ENCODE measurements at regions not wholly inside any gene's neighbourhood (a gene's known extent, or its start where the extent isn't known, plus 50 kb on each side); places are given as distances from the start of the nearest gene placed in this dataset.

GRCh38 chr20:63118303-63119120, 97.4 kb downstream of the YTHDF1 start:
- Histone ChIP-seq H3K4me1 (ENCODE audit: control insufficient read depth in 1 of 2, insufficient read depth in 2 of 2, low read length in 2 of 2) (no peaks in the 10 kb centered on the region), H3K27me3 (ENCODE audit: control insufficient read depth in 1 of 2, insufficient read depth in 2 of 2, low read length in 1 of 2) (no peaks in the 10 kb centered on the region), H3K9me3 (ENCODE audit: control insufficient read depth, low read length) (peaks cover 2% of the 10 kb centered on the region), H3K27ac (ENCODE audit: low read depth in 1 of 2, low read length in 2 of 2) (no peak overlapping the region), H3K36me3 (ENCODE audit: control insufficient read depth in 1 of 2, insufficient read depth in 2 of 2, low read length in 1 of 2) (no peaks in the 10 kb centered on the region), H3K4me3 (ENCODE audit: low read length in 2 of 2) (no peak overlapping the region)
- intact Hi-C loops (cut with DNase I) = no loop called here
- ATAC-seq (ENCODE audit: low FRiP score) (no peak), DNase-seq (peak; percentile 8 to 44)
- 78 to 81% methylated on average over 38 of the region's 38 CpGs for WGBS, 2 donors

- ATAC-seq (ENCODE audit: low FRiP score) (no peak), DNase-seq (peak; percentile 21 to 62)
- Histone ChIP-seq H3K27me3 (ENCODE audit: control insufficient read depth in 1 of 2, insufficient read depth in 2 of 2, low read length in 1 of 2) (no peaks in the 10 kb centered on the region), H3K9me3 (ENCODE audit: control insufficient read depth, low read length) (peaks cover 1% of the 10 kb centered on the region), H3K4me1 (ENCODE audit: control insufficient read depth in 1 of 2, insufficient read depth in 2 of 2, low read length in 2 of 2) (no peaks in the 10 kb centered on the region), H3K27ac (ENCODE audit: low read depth in 1 of 2, low read length in 2 of 2) (no peak overlapping the region), H3K4me3 (ENCODE audit: low read length in 2 of 2) (no peak overlapping the region), H3K36me3 (ENCODE audit: control insufficient read depth in 1 of 2, insufficient read depth in 2 of 2, low read length in 1 of 2) (no peaks in the 10 kb centered on the region)
- intact Hi-C loops (cut with DNase I) = no loop called here
- 81 to 84% methylated on average over 25 of the region's 25 CpGs for WGBS, 2 donors
Measured at GRCh38 chr20:63117661-63118302, 98.1 kb downstream of the YTHDF1 start.

GRCh38 chr20:63117151-63117550, 98.8 kb downstream of the YTHDF1 start:
- H3K4me3 ChIP-seq (ENCODE audit: low read length in 2 of 2) = no peak overlapping the region
- 64 to 70% methylated on average over 9 of the region's 9 CpGs for WGBS, 2 donors
- no peaks in the 10 kb centered on the region for H3K27me3 ChIP-seq (ENCODE audit: control insufficient read depth in 1 of 2, insufficient read depth in 2 of 2, low read length in 1 of 2)
- no peak overlapping the region for H3K27ac ChIP-seq (ENCODE audit: low read depth in 1 of 2, low read length in 2 of 2)
- H3K36me3 ChIP-seq (ENCODE audit: control insufficient read depth in 1 of 2, insufficient read depth in 2 of 2, low read length in 1 of 2) = no peaks in the 10 kb centered on the region
- H3K4me1 ChIP-seq (ENCODE audit: control insufficient read depth in 1 of 2, insufficient read depth in 2 of 2, low read length in 2 of 2) = no peaks in the 10 kb centered on the region
- no peak for DNase-seq
- peaks cover 4% of the 10 kb centered on the region for H3K9me3 ChIP-seq (ENCODE audit: control insufficient read depth, low read length)
- intact Hi-C loops (cut with DNase I) = no loop called here
- no peak for ATAC-seq (ENCODE audit: low FRiP score)

- 18 to 22% methylated on average over 27 to 32 of the region's 32 CpGs for WGBS, 2 donors
- no peak for ATAC-seq (ENCODE audit: low FRiP score)
- intact Hi-C loops (cut with DNase I) = no loop called here
- Histone ChIP-seq H3K27me3 (ENCODE audit: control insufficient read depth in 1 of 2, insufficient read depth in 2 of 2, low read length in 1 of 2) (no peaks in the 10 kb centered on the region), H3K4me3 (ENCODE audit: low read length in 2 of 2) (no peak overlapping the region), H3K36me3 (ENCODE audit: control insufficient read depth in 1 of 2, insufficient read depth in 2 of 2, low read length in 1 of 2) (no peaks in the 10 kb centered on the region), H3K27ac (ENCODE audit: low read depth in 1 of 2, low read length in 2 of 2) (no peak overlapping the region), H3K4me1 (ENCODE audit: control insufficient read depth in 1 of 2, insufficient read depth in 2 of 2, low read length in 2 of 2) (no peaks in the 10 kb centered on the region), H3K9me3 (ENCODE audit: control insufficient read depth, low read length) (peaks cover 4% of the 10 kb centered on the region)
- DNase-seq = peak in 1 of 2 donors; percentile 67
Measured at GRCh38 chr20:63116412-63117106, 99.4 kb downstream of the YTHDF1 start.

GRCh38 chr20:63115651-63116411, 100.1 kb downstream of the YTHDF1 start:
- no peaks in the 10 kb centered on the region for H3K27me3 ChIP-seq (ENCODE audit: control insufficient read depth in 1 of 2, insufficient read depth in 2 of 2, low read length in 1 of 2)

GRCh38 chr20:63114693-63115311, 101.1 kb downstream of the YTHDF1 start:
- no peaks in the 10 kb centered on the region for H3K27me3 ChIP-seq (ENCODE audit: control insufficient read depth in 1 of 2, insufficient read depth in 2 of 2, low read length in 1 of 2)
- no peak overlapping the region for H3K27ac ChIP-seq (ENCODE audit: low read depth in 1 of 2, low read length in 2 of 2)
- intact Hi-C loops (cut with DNase I) = no loop called here

More at GRCh38 chr20:63115651-63116411, 100.1 kb downstream of the YTHDF1 start:
- 72 to 74% methylated on average over 11 of the region's 11 CpGs for WGBS, 2 donors
- no peaks in the 10 kb centered on the region for H3K36me3 ChIP-seq (ENCODE audit: control insufficient read depth in 1 of 2, insufficient read depth in 2 of 2, low read length in 1 of 2)
- H3K4me3 ChIP-seq (ENCODE audit: low read length in 2 of 2) = no peak overlapping the region
- peaks cover 4% of the 10 kb centered on the region for H3K9me3 ChIP-seq (ENCODE audit: control insufficient read depth, low read length)
- H3K27ac ChIP-seq (ENCODE audit: low read depth in 1 of 2, low read length in 2 of 2) = no peak overlapping the region
- no peaks in the 10 kb centered on the region for H3K4me1 ChIP-seq (ENCODE audit: control insufficient read depth in 1 of 2, insufficient read depth in 2 of 2, low read length in 2 of 2)
- DNase-seq = peak in 1 of 2 donors; percentile 46
- ATAC-seq (ENCODE audit: low FRiP score) = no peak
- intact Hi-C loops (cut with DNase I) = no loop called here

GRCh38 chr20:63114006-63114692, 101.8 kb downstream of the YTHDF1 start:
- H3K27me3 ChIP-seq (ENCODE audit: control insufficient read depth in 1 of 2, insufficient read depth in 2 of 2, low read length in 1 of 2) = no peaks in the 10 kb centered on the region
- no peaks in the 10 kb centered on the region for H3K4me1 ChIP-seq (ENCODE audit: control insufficient read depth in 1 of 2, insufficient read depth in 2 of 2, low read length in 2 of 2)
- peaks cover 4% of the 10 kb centered on the region for H3K9me3 ChIP-seq (ENCODE audit: control insufficient read depth, low read length)
- DNase-seq (peak in 1 of 2 donors; percentile 46), ATAC-seq (ENCODE audit: low FRiP score) (no peak)
- 57 to 58% methylated on average over 22 of the region's 22 CpGs for WGBS, 2 donors
- no peak overlapping the region for H3K4me3 ChIP-seq (ENCODE audit: low read length in 2 of 2)
- H3K36me3 ChIP-seq (ENCODE audit: control insufficient read depth in 1 of 2, insufficient read depth in 2 of 2, low read length in 1 of 2) = no peaks in the 10 kb centered on the region
- no peak overlapping the region for H3K27ac ChIP-seq (ENCODE audit: low read depth in 1 of 2, low read length in 2 of 2)
- intact Hi-C loops (cut with DNase I) = no loop called here

More at GRCh38 chr20:63114693-63115311, 101.1 kb downstream of the YTHDF1 start:
- peak in 1 of 2 donors; percentile 40 for DNase-seq
- Histone ChIP-seq H3K9me3 (ENCODE audit: control insufficient read depth, low read length) (peaks cover 4% of the 10 kb centered on the region), H3K36me3 (ENCODE audit: control insufficient read depth in 1 of 2, insufficient read depth in 2 of 2, low read length in 1 of 2) (no peaks in the 10 kb centered on the region), H3K4me3 (ENCODE audit: low read length in 2 of 2) (no peak overlapping the region), H3K4me1 (ENCODE audit: control insufficient read depth in 1 of 2, insufficient read depth in 2 of 2, low read length in 2 of 2) (no peaks in the 10 kb centered on the region)
- WGBS, 2 donors = 63 to 65% methylated on average over 16 of the region's 16 CpGs
- ATAC-seq (ENCODE audit: low FRiP score) = no peak

Data from aorta (tissue), 5 donors.